ENCODE measurements at regions not wholly inside any gene's neighbourhood (a gene's known extent, or its start where the extent isn't known, plus 50 kb on each side); places are given as distances from the start of the nearest gene placed in this dataset.

DNA sequence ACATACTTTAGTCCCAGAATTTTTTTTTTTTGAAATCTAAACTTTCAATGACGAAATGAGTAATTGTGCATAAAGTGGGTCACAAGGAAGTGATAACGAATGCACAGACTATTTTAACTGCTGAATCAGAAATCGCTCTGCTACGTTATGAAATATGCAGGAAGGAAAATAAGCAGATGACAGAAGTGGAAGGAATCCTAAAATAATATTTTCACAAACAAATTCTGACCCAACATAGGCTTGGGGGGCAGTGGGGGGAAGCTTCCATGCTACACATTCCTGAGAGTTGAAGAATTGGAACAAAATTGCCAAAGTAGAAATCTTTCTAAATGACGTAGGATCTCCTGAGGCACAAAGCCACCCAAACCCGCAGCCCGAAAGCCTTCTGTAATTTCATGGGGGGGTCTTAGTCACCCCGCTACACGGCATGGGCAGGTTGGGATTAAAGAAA is 89.6 kb downstream of the ARF6 start:
- Histone ChIP-seq H2AFZ (ENCODE audit: low read length) (no peak overlapping the region), H3K9me3 (ENCODE audit: low read length) (no peaks in the 10 kb centered on the region), H4K20me1 (ENCODE audit: insufficient read depth, low read length) (no peaks in the 10 kb centered on the region), H3K27ac (ENCODE audit: low read depth, low read length, poor library complexity, severe bottlenecking) (no peak overlapping the region), H3K4me1 (ENCODE audit: insufficient read depth, low read length, poor library complexity, severe bottlenecking) (peaks cover 34% of the 10 kb centered on the region), H3K36me3 (ENCODE audit: insufficient read depth, low read length) (peaks cover 24% of the 10 kb centered on the region), H3K4me3 (ENCODE audit: low read depth, low read length, poor library complexity, severe bottlenecking) (no peak overlapping the region), H3K79me2 (ENCODE audit: insufficient read depth, low read depth, low read length) (peaks cover 30% of the 10 kb centered on the region; the same call in 1 of the 2 replicates), H3K9me2 (ENCODE audit: insufficient read depth, low read length) (no peaks in the 10 kb centered on the region), H3K4me2 (ENCODE audit: low read length) (no peak overlapping the region)
- intact Hi-C loops (cut with micrococcal nuclease; ENCODE audit: unreplicated experiment): no loop called here
- POLR2A ChIA-PET: interaction anchor here (0.6 to 1.2 kb wide), 3 partner anchors 13 to 408 kb away, joined by 3 to 4 read pairs (median 3); no protein-coding TSS in a partner anchor
- DNase-seq (ENCODE audit: low spot score): no peak
- TF ChIP-seq, protein P1, sequence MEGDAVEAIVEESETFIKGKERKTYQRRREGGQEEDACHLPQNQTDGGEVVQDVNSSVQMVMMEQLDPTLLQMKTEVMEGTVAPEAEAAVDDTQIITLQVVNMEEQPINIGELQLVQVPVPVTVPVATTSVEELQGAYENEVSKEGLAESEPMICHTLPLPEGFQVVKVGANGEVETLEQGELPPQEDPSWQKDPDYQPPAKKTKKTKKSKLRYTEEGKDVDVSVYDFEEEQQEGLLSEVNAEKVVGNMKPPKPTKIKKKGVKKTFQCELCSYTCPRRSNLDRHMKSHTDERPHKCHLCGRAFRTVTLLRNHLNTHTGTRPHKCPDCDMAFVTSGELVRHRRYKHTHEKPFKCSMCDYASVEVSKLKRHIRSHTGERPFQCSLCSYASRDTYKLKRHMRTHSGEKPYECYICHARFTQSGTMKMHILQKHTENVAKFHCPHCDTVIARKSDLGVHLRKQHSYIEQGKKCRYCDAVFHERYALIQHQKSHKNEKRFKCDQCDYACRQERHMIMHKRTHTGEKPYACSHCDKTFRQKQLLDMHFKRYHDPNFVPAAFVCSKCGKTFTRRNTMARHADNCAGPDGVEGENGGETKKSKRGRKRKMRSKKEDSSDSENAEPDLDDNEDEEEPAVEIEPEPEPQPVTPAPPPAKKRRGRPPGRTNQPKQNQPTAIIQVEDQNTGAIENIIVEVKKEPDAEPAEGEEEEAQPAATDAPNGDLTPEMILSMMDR (conservative IDR thresholded peaks at IDR 0.05; ENCODE audit: low read length): no peak
- TF ChIP-seq EZH2phosphoT487 (IDR thresholded peaks at IDR 0.05; ENCODE audit: borderline replicate concordance, low read depth, low read length): no peak
- BruUV-seq (replicated peaks): no TSS peak
- CTCF ChIA-PET (ENCODE audit: unreplicated experiment): no interaction called here

GRCh38 chr14:49984424-49984823 is 91.5 kb downstream of the ARF6 start:
- no peak overlapping the region for H3K27ac ChIP-seq (ENCODE audit: low read depth, low read length, poor library complexity, severe bottlenecking)
- no TSS peak for BruUV-seq (replicated peaks)
- H2AFZ ChIP-seq (ENCODE audit: low read length): no peak overlapping the region
- DNase-seq (ENCODE audit: low spot score): no peak
- no peaks in the 10 kb centered on the region for H4K20me1 ChIP-seq (ENCODE audit: insufficient read depth, low read length)
- no peaks in the 10 kb centered on the region for H3K9me3 ChIP-seq (ENCODE audit: low read length)
- TF ChIP-seq, protein P1 (conservative IDR thresholded peaks at IDR 0.05; ENCODE audit: low read length): no peak
- TF ChIP-seq EZH2phosphoT487 (IDR thresholded peaks at IDR 0.05; ENCODE audit: borderline replicate concordance, low read depth, low read length): no peak
- no peak overlapping the region for H3K4me3 ChIP-seq (ENCODE audit: low read depth, low read length, poor library complexity, severe bottlenecking)
- H3K4me1 ChIP-seq (ENCODE audit: insufficient read depth, low read length, poor library complexity, severe bottlenecking): peaks cover 15% of the 10 kb centered on the region
- intact Hi-C loops (cut with micrococcal nuclease; ENCODE audit: unreplicated experiment): no loop called here
- H3K4me2 ChIP-seq (ENCODE audit: low read length): no peak overlapping the region
- H3K36me3 ChIP-seq (ENCODE audit: insufficient read depth, low read length): peaks cover 24% of the 10 kb centered on the region
- ChIA-PET CTCF (ENCODE audit: unreplicated experiment) (no interaction called here), POLR2A (interaction anchor here (1.1 kb wide), 1 partner anchor 14 kb away, joined by 3 read pairs; no protein-coding TSS in a partner anchor)
- H3K9me2 ChIP-seq (ENCODE audit: insufficient read depth, low read length): no peaks in the 10 kb centered on the region
- H3K79me2 ChIP-seq (ENCODE audit: insufficient read depth, low read depth, low read length): peaks cover 13% of the 10 kb centered on the region; the same call in 1 of the 2 replicates

DNA sequence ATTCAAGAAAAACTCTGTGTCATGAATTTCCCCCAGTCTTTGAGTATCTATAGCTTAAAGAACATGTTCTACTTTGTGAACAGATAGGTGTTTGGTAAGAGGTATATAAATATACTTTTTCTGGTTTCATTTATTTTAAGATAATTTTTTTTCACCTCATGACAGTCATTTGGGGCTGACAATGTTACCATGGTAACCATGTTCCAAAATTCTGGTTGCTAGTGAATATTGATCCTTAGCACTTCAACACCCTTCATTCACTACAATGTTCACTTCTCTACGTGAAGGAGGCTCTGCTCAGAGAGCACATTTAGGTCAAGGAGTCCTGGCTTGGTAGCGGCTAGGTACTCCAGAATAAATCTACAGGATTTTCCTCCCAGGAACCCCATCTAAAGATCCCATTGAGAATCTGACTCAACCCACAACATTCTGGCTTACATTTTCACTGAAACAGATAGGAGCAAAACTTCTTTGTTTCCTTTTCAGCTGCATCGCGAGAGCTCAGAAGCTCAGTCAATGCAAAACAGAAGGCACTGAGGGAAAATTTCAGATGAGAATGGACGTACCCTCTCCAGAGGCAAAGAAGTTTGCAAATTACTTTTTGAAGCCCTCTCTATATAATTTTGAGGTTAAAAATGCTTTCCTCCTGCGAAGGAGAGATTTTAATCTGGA is 93.6 kb downstream of the ARF6 start:
- Histone ChIP-seq H3K27ac (ENCODE audit: low read depth, low read length, poor library complexity, severe bottlenecking) (no peak overlapping the region), H3K36me3 (ENCODE audit: insufficient read depth, low read length) (peaks cover 10% of the 10 kb centered on the region), H2AFZ (ENCODE audit: low read length) (no peak overlapping the region), H4K20me1 (ENCODE audit: insufficient read depth, low read length) (no peaks in the 10 kb centered on the region), H3K4me3 (ENCODE audit: low read depth, low read length, poor library complexity, severe bottlenecking) (no peak overlapping the region), H3K9me2 (ENCODE audit: insufficient read depth, low read length) (no peaks in the 10 kb centered on the region), H3K4me1 (ENCODE audit: insufficient read depth, low read length, poor library complexity, severe bottlenecking) (peaks cover 4% of the 10 kb centered on the region), H3K4me2 (ENCODE audit: low read length) (no peak overlapping the region), H3K9me3 (ENCODE audit: low read length) (no peaks in the 10 kb centered on the region), H3K79me2 (ENCODE audit: insufficient read depth, low read depth, low read length) (no peaks in the 10 kb centered on the region)
- no peak for DNase-seq (ENCODE audit: low spot score)
- TF ChIP-seq, protein P1 (conservative IDR thresholded peaks at IDR 0.05; ENCODE audit: low read length): no peak
- TF ChIP-seq EZH2phosphoT487 (IDR thresholded peaks at IDR 0.05; ENCODE audit: borderline replicate concordance, low read depth, low read length): no peak
- BruUV-seq (replicated peaks): no TSS peak
- intact Hi-C loops (cut with micrococcal nuclease; ENCODE audit: unreplicated experiment): no loop called here
- ChIA-PET POLR2A (interaction anchor here (1.2 to 3.3 kb wide), 3 partner anchors 10 to 15 kb away, joined by 4 to 16 read pairs (median 7); no protein-coding TSS in a partner anchor), CTCF (ENCODE audit: unreplicated experiment) (no interaction called here)
